GM23338 (cell line): ENCODE measurements at regions not wholly inside any gene's neighbourhood (a gene's known extent, or its start where the extent isn't known, plus 50 kb on each side); places are given as distances from the start of the nearest gene placed in this dataset.

Source experiments
- ATAC-seq: fragments of 200-7000 bp; cut with Tn5 transposase; 3 replicates; pipeline ENCODE4 v1.9.1; 2020
- DNase-seq: peaks from one replicate; pipeline ENCODE4 v3.0.0-alpha.2; 2015; ENCODE audit warnings: low spot score
- H2AFZ ChIP-seq: fragments of 200-600 bp; sonication (generic); 2 replicates; pipeline ENCODE4 v1.8.0; 2016; ENCODE audit warnings: antibody characterized with exemption, mild to moderate bottlenecking, moderate library complexity
- H3F3A ChIP-seq: fragments of 200-600 bp; sonication (generic); replicated peaks from 2 replicates; pipeline ENCODE4 v1.8.0; 2017; ENCODE audit warnings: antibody characterized with exemption, mixed run types, low read depth
- H3K27ac ChIP-seq: fragments of 200-600 bp; sonication (generic); 2 replicates; pipeline ENCODE4 v1.6.1; 2016; ENCODE audit warnings: low read depth
- H3K27me3 ChIP-seq: fragments of 200-600 bp; sonication (generic); 2 replicates; pipeline ENCODE4 v1.8.0; 2016; ENCODE audit warnings: mild to moderate bottlenecking, mixed run types, moderate library complexity; ENCODE audit not compliant: insufficient read depth
- H3K36me3 ChIP-seq: fragments of 200-600 bp; sonication (generic); 2 replicates; pipeline ENCODE4 v1.8.0; 2016; ENCODE audit warnings: mild to moderate bottlenecking; ENCODE audit not compliant: insufficient read depth
- H3K4me1 ChIP-seq: fragments of 200-600 bp; sonication (generic); 2 replicates; pipeline ENCODE4 v1.8.0; 2016; ENCODE audit warnings: mild to moderate bottlenecking, moderate library complexity; ENCODE audit not compliant: insufficient read depth
- H3K4me2 ChIP-seq: fragments of 200-600 bp; sonication (generic); 2 replicates; pipeline ENCODE4 v1.7.1; 2017; ENCODE audit warnings: mixed run types
- H3K4me3 ChIP-seq: fragments of 200-600 bp; sonication (generic); 2 replicates; pipeline ENCODE4 v1.6.1; 2016; ENCODE audit warnings: mixed run types
- H3K79me2 ChIP-seq: fragments of 200-600 bp; sonication (generic); replicated peaks from 2 replicates; pipeline ENCODE4 v1.8.0; 2017; ENCODE audit warnings: mild to moderate bottlenecking; ENCODE audit not compliant: insufficient read depth
- H3K9me2 ChIP-seq: fragments of 200-600 bp; sonication (generic); 2 replicates; pipeline ENCODE4 v1.8.0; 2017; ENCODE audit not compliant: insufficient read depth
- H4K20me1 ChIP-seq: fragments of 200-600 bp; sonication (generic); replicated peaks from 2 replicates; pipeline ENCODE4 v1.8.0; 2017; ENCODE audit warnings: mild to moderate bottlenecking; ENCODE audit not compliant: insufficient read depth
- H3K27ac Mint-ChIP-seq: 2 replicates; pipeline ENCODE4 v1.8.0; 2020; ENCODE audit warnings: inconsistent platforms, mild to moderate bottlenecking, moderate library complexity, mixed read lengths
- H3K27me3 Mint-ChIP-seq: 3 replicates; pipeline ENCODE4 v1.8.0; 2022; ENCODE audit warnings: low read depth, mild to moderate bottlenecking, moderate library complexity, mixed read lengths, inconsistent platforms; ENCODE audit not compliant: insufficient read depth, poor library complexity
- H3K36me3 Mint-ChIP-seq: 3 replicates; pipeline ENCODE4 v1.8.0; 2021; ENCODE audit warnings: low read depth, mild to moderate bottlenecking, inconsistent platforms, moderate library complexity, mixed read lengths
- H3K4me1 Mint-ChIP-seq: 3 replicates; pipeline ENCODE4 v1.8.0; 2020; ENCODE audit warnings: mild to moderate bottlenecking, inconsistent platforms, mixed read lengths
- H3K4me3 Mint-ChIP-seq: 3 replicates; pipeline ENCODE4 v1.8.0; 2021; ENCODE audit warnings: moderate library complexity, mild to moderate bottlenecking, inconsistent platforms, mixed read lengths
- H3K9me3 Mint-ChIP-seq: 3 replicates; pipeline ENCODE4 v1.8.0; 2020; ENCODE audit warnings: moderate library complexity, mild to moderate bottlenecking, inconsistent platforms, mixed read lengths
- CREB1 ChIP-seq: fragments of 250-450 bp; sonication (Bioruptor Pico); IDR thresholded peaks from 2 replicates; pipeline ENCODE4 v1.5.0; 2020; ENCODE audit warnings: low read depth, mild to moderate bottlenecking, moderate library complexity
- EZH2 ChIP-seq: fragments of 200-600 bp; sonication (generic); IDR thresholded peaks from one replicate; pipeline ENCODE4 v1.8.0; 2017; ENCODE audit warnings: antibody characterized with exemption, mild to moderate bottlenecking, low read depth; ENCODE audit not compliant: unreplicated experiment
- EZH2phosphoT487 ChIP-seq: fragments of 200-600 bp; sonication (generic); IDR thresholded peaks from one replicate; pipeline ENCODE4 v1.8.1; 2018; ENCODE audit warnings: antibody characterized with exemption; ENCODE audit not compliant: unreplicated experiment
- JUNB ChIP-seq: IDR thresholded peaks from one replicate; pipeline ENCODE4 v1.6.1; 2016; ENCODE audit warnings: antibody characterized with exemption; ENCODE audit not compliant: unreplicated experiment
- NANOG ChIP-seq: IDR thresholded peaks from 2 replicates; pipeline ENCODE4 v1.6.1; 2016; ENCODE audit warnings: antibody characterized with exemption, borderline replicate concordance
- POLR2AphosphoS5 ChIP-seq: IDR thresholded peaks from 2 replicates; pipeline ENCODE4 v1.6.1; 2016; ENCODE audit warnings: antibody characterized with exemption, low read depth
- STAT1 ChIP-seq: IDR thresholded peaks from one replicate; pipeline ENCODE4 v1.6.1; 2016; ENCODE audit warnings: antibody characterized with exemption; ENCODE audit not compliant: unreplicated experiment
- ZNF114 ChIP-seq: fragments of 250-450 bp; sonication (Bioruptor Pico); IDR thresholded peaks from 2 replicates; pipeline ENCODE4 v1.5.0; 2020; ENCODE audit warnings: mild to moderate bottlenecking, moderate library complexity
- ZNF331 ChIP-seq: fragments of 250-450 bp; sonication (Bioruptor Pico); IDR thresholded peaks from 2 replicates; pipeline ENCODE4 v1.5.0; 2020; ENCODE audit warnings: low read depth, mild to moderate bottlenecking, moderate library complexity
- TF ChIP-seq, protein P1 (sequence below): fragments of 250-450 bp; sonication (Bioruptor Pico); IDR thresholded peaks from 2 replicates; pipeline ENCODE4 v1.5.0; 2020; ENCODE audit warnings: mild to moderate bottlenecking, moderate library complexity
- TF ChIP-seq, protein P2 (sequence below), 2 experiments: fragments of 200-600 bp in 1 of 2; sonication (generic) in 1 of 2; conservative IDR thresholded peaks; 2 replicates each; pipeline versions ENCODE4 v1.5.1 to v1.6.1; 2016 to 2017; ENCODE audit warnings: antibody characterized with exemption in 2 of 2, low read depth in 2 of 2, mild to moderate bottlenecking in 2 of 2, moderate library complexity in 1 of 2
- TF ChIP-seq, protein P3 (sequence below): IDR thresholded peaks from 2 replicates; pipeline ENCODE4 v1.6.1; 2016; ENCODE audit warnings: antibody characterized with exemption
- TF ChIP-seq, protein P4 (sequence below): IDR thresholded peaks from one replicate; pipeline ENCODE4 v1.6.1; 2018; ENCODE audit warnings: antibody characterized with exemption; ENCODE audit not compliant: unreplicated experiment

GRCh38 chr7:1298051-1298930 lies 65.6 kb downstream of the UNCX start:
- no peaks in the 10 kb centered on the region for H3K9me3 Mint-ChIP-seq
- Histone ChIP-seq H3F3A (no peaks in the 10 kb centered on the region), H4K20me1 (0 out of 2 replicates have a peak, but pooled peaks cover 2% of the 10 kb centered on the region), H3K4me1 (no peaks in the 10 kb centered on the region), H3K36me3 (no peaks in the 10 kb centered on the region), H3K79me2 (no peaks in the 10 kb centered on the region), H3K9me2 (no peaks in the 10 kb centered on the region), H3K27ac (no peak overlapping the region), H3K4me2 (no peak overlapping the region), H3K4me3 (no peak overlapping the region), H3K27me3 (no peaks in the 10 kb centered on the region), H2AFZ (no peak overlapping the region)
- peaks cover 4% of the 10 kb centered on the region for H3K27me3 Mint-ChIP-seq
- H3K4me3 Mint-ChIP-seq: no peak overlapping the region
- TF ChIP-seq, protein P1, sequence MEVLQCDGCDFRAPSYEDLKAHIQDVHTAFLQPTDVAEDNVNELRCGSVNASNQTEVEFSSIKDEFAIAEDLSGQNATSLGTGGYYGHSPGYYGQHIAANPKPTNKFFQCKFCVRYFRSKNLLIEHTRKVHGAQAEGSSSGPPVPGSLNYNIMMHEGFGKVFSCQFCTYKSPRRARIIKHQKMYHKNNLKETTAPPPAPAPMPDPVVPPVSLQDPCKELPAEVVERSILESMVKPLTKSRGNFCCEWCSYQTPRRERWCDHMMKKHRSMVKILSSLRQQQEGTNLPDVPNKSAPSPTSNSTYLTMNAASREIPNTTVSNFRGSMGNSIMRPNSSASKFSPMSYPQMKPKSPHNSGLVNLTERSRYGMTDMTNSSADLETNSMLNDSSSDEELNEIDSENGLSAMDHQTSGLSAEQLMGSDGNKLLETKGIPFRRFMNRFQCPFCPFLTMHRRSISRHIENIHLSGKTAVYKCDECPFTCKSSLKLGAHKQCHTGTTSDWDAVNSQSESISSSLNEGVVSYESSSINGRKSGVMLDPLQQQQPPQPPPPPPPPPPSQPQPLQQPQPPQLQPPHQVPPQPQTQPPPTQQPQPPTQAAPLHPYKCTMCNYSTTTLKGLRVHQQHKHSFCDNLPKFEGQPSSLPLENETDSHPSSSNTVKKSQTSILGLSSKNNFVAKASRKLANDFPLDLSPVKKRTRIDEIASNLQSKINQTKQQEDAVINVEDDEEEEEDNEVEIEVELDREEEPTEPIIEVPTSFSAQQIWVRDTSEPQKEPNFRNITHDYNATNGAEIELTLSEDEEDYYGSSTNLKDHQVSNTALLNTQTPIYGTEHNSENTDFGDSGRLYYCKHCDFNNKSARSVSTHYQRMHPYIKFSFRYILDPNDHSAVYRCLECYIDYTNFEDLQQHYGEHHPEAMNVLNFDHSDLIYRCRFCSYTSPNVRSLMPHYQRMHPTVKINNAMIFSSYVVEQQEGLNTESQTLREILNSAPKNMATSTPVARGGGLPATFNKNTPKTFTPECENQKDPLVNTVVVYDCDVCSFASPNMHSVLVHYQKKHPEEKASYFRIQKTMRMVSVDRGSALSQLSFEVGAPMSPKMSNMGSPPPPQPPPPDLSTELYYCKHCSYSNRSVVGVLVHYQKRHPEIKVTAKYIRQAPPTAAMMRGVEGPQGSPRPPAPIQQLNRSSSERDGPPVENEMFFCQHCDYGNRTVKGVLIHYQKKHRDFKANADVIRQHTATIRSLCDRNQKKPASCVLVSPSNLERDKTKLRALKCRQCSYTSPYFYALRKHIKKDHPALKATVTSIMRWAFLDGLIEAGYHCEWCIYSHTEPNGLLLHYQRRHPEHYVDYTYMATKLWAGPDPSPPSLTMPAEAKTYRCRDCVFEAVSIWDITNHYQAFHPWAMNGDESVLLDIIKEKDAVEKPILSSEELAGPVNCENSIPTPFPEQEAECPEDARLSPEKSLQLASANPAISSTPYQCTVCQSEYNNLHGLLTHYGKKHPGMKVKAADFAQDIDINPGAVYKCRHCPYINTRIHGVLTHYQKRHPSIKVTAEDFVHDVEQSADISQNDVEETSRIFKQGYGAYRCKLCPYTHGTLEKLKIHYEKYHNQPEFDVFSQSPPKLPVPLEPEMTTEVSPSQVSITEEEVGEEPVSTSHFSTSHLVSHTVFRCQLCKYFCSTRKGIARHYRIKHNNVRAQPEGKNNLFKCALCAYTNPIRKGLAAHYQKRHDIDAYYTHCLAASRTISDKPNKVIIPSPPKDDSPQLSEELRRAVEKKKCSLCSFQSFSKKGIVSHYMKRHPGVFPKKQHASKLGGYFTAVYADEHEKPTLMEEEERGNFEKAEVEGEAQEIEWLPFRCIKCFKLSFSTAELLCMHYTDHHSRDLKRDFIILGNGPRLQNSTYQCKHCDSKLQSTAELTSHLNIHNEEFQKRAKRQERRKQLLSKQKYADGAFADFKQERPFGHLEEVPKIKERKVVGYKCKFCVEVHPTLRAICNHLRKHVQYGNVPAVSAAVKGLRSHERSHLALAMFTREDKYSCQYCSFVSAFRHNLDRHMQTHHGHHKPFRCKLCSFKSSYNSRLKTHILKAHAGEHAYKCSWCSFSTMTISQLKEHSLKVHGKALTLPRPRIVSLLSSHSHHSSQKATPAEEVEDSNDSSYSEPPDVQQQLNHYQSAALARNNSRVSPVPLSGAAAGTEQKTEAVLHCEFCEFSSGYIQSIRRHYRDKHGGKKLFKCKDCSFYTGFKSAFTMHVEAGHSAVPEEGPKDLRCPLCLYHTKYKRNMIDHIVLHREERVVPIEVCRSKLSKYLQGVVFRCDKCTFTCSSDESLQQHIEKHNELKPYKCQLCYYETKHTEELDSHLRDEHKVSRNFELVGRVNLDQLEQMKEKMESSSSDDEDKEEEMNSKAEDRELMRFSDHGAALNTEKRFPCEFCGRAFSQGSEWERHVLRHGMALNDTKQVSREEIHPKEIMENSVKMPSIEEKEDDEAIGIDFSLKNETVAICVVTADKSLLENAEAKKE: no peak
- TF ChIP-seq EZH2phosphoT487 (no peak), ZNF114 (CRISPR knock-in tag) (no peak), NANOG (no peak), CREB1 (no peak), ZNF331 (no peak), JUNB (no peak), EZH2 (no peak), STAT1 (no peak), POLR2AphosphoS5 (no peak)
- TF ChIP-seq, protein P2, sequence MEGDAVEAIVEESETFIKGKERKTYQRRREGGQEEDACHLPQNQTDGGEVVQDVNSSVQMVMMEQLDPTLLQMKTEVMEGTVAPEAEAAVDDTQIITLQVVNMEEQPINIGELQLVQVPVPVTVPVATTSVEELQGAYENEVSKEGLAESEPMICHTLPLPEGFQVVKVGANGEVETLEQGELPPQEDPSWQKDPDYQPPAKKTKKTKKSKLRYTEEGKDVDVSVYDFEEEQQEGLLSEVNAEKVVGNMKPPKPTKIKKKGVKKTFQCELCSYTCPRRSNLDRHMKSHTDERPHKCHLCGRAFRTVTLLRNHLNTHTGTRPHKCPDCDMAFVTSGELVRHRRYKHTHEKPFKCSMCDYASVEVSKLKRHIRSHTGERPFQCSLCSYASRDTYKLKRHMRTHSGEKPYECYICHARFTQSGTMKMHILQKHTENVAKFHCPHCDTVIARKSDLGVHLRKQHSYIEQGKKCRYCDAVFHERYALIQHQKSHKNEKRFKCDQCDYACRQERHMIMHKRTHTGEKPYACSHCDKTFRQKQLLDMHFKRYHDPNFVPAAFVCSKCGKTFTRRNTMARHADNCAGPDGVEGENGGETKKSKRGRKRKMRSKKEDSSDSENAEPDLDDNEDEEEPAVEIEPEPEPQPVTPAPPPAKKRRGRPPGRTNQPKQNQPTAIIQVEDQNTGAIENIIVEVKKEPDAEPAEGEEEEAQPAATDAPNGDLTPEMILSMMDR (conservative IDR thresholded peaks at IDR 0.05; ENCODE audit: low read depth in 2 of 2): no peak
- TF ChIP-seq, protein P3, sequence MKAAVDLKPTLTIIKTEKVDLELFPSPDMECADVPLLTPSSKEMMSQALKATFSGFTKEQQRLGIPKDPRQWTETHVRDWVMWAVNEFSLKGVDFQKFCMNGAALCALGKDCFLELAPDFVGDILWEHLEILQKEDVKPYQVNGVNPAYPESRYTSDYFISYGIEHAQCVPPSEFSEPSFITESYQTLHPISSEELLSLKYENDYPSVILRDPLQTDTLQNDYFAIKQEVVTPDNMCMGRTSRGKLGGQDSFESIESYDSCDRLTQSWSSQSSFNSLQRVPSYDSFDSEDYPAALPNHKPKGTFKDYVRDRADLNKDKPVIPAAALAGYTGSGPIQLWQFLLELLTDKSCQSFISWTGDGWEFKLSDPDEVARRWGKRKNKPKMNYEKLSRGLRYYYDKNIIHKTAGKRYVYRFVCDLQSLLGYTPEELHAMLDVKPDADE: no peak
- TF ChIP-seq, protein P4, sequence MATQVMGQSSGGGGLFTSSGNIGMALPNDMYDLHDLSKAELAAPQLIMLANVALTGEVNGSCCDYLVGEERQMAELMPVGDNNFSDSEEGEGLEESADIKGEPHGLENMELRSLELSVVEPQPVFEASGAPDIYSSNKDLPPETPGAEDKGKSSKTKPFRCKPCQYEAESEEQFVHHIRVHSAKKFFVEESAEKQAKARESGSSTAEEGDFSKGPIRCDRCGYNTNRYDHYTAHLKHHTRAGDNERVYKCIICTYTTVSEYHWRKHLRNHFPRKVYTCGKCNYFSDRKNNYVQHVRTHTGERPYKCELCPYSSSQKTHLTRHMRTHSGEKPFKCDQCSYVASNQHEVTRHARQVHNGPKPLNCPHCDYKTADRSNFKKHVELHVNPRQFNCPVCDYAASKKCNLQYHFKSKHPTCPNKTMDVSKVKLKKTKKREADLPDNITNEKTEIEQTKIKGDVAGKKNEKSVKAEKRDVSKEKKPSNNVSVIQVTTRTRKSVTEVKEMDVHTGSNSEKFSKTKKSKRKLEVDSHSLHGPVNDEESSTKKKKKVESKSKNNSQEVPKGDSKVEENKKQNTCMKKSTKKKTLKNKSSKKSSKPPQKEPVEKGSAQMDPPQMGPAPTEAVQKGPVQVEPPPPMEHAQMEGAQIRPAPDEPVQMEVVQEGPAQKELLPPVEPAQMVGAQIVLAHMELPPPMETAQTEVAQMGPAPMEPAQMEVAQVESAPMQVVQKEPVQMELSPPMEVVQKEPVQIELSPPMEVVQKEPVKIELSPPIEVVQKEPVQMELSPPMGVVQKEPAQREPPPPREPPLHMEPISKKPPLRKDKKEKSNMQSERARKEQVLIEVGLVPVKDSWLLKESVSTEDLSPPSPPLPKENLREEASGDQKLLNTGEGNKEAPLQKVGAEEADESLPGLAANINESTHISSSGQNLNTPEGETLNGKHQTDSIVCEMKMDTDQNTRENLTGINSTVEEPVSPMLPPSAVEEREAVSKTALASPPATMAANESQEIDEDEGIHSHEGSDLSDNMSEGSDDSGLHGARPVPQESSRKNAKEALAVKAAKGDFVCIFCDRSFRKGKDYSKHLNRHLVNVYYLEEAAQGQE: no peak
- no peaks in the 10 kb centered on the region for H3K36me3 Mint-ChIP-seq
- H3K27ac Mint-ChIP-seq: no peak overlapping the region
- ATAC-seq (no peak), DNase-seq (no peak)
- H3K4me1 Mint-ChIP-seq: no peaks in the 10 kb centered on the region
